Glutamatergic neuron (in vitro differentiated cells): ENCODE measurements at regions not wholly inside any gene's neighbourhood (a gene's known extent, or its start where the extent isn't known, plus 50 kb on each side); places are given as distances from the start of the nearest gene placed in this dataset.
"Not testable (repeated sequence)": the region's sequence is repeated elsewhere in the genome, so short reads cannot be mapped to it uniquely, and the experiment has no call there.

Source experiments
- DNase-seq: peaks from one replicate; pipeline ENCODE4 v3.0.0; 2022
- H3K27ac Mint-ChIP-seq: one replicate; pipeline ENCODE4 v1.8.0; 2020; ENCODE audit warnings: mild to moderate bottlenecking, mixed read lengths, inconsistent platforms; ENCODE audit not compliant: unreplicated experiment
- H3K27me3 Mint-ChIP-seq: one replicate; pipeline ENCODE4 v1.8.0; 2020; ENCODE audit warnings: mild to moderate bottlenecking, moderate library complexity, mixed read lengths, inconsistent platforms; ENCODE audit not compliant: unreplicated experiment
- H3K36me3 Mint-ChIP-seq: one replicate; pipeline ENCODE4 v1.8.0; 2020; ENCODE audit warnings: mild to moderate bottlenecking, mixed read lengths, inconsistent platforms; ENCODE audit not compliant: unreplicated experiment
- H3K4me1 Mint-ChIP-seq: one replicate; pipeline ENCODE4 v1.8.0; 2020; ENCODE audit warnings: mild to moderate bottlenecking, low read depth, mixed read lengths, inconsistent platforms; ENCODE audit not compliant: unreplicated experiment
- H3K4me3 Mint-ChIP-seq: one replicate; pipeline ENCODE4 v1.8.0; 2020; ENCODE audit warnings: mild to moderate bottlenecking, mixed read lengths, inconsistent platforms; ENCODE audit not compliant: unreplicated experiment
- H3K9me3 Mint-ChIP-seq: one replicate; pipeline ENCODE4 v1.8.0; 2020; ENCODE audit warnings: mild to moderate bottlenecking, moderate library complexity, mixed read lengths, inconsistent platforms; ENCODE audit not compliant: unreplicated experiment
- CTCF ChIP-seq: fragments of 200-600 bp; sonication (generic); IDR thresholded peaks from one replicate; pipeline ENCODE4 v1.5.0; 2021; ENCODE audit not compliant: partially characterized antibody, unreplicated experiment

- DNase-seq, result no peak
- no peak overlapping the region for H3K4me3 Mint-ChIP-seq
- no peak for TF ChIP-seq CTCF
- H3K36me3 Mint-ChIP-seq, result peaks cover 17% of the 10 kb centered on the region
- no peak overlapping the region for H3K27ac Mint-ChIP-seq
- no peaks in the 10 kb centered on the region for H3K4me1 Mint-ChIP-seq
- peaks cover 4% of the 10 kb centered on the region for H3K9me3 Mint-ChIP-seq
- H3K27me3 Mint-ChIP-seq, result no peaks in the 10 kb centered on the region
Measured at GRCh38 chr4:64756016-64756415, 346.8 kb upstream of the TECRL start.

GRCh38 chr4:64747919-64748715 lies 338.9 kb upstream of the TECRL start:
- H3K27me3 Mint-ChIP-seq, result no peaks in the 10 kb centered on the region
- DNase-seq, result no peak
- no peaks in the 10 kb centered on the region for H3K4me1 Mint-ChIP-seq
- H3K9me3 Mint-ChIP-seq, result peaks cover 2% of the 10 kb centered on the region
- no peak overlapping the region for H3K27ac Mint-ChIP-seq
- no peak overlapping the region for H3K4me3 Mint-ChIP-seq
- no peaks in the 10 kb centered on the region for H3K36me3 Mint-ChIP-seq
- no peak for TF ChIP-seq CTCF

GRCh38 chr4:64738240-64738639 lies 329.0 kb upstream of the TECRL start:
- Mint-ChIP-seq H3K9me3 (no peaks in the 10 kb centered on the region), H3K36me3 (no peaks in the 10 kb centered on the region), H3K27me3 (peaks cover 2% of the 10 kb centered on the region), H3K4me1 (peaks cover 2% of the 10 kb centered on the region), H3K27ac (peak overlapping the region; percentile 28), H3K4me3 (no peak overlapping the region)
- DNase-seq, result no peak
- no peak for TF ChIP-seq CTCF

GRCh38 chr4:64737854-64738138 lies 328.5 kb upstream of the TECRL start:
- not testable (repeated sequence) for H3K27me3 Mint-ChIP-seq, DNase-seq, H3K4me3 Mint-ChIP-seq, H3K4me1 Mint-ChIP-seq, H3K9me3 Mint-ChIP-seq, H3K36me3 Mint-ChIP-seq
- H3K27ac Mint-ChIP-seq, result peak overlapping the region; percentile 28

GRCh38 chr4:64737026-64737853 lies 328.0 kb upstream of the TECRL start:
- no peak for DNase-seq
- Mint-ChIP-seq H3K4me3 (no peak overlapping the region), H3K27me3 (peaks cover 2% of the 10 kb centered on the region), H3K4me1 (peaks cover 2% of the 10 kb centered on the region), H3K36me3 (no peaks in the 10 kb centered on the region), H3K27ac (no peak overlapping the region), H3K9me3 (peaks cover 2% of the 10 kb centered on the region)
- TF ChIP-seq CTCF, result no peak
